HEK293 (cell line): ENCODE measurements at regions not wholly inside any gene's neighbourhood (a gene's known extent, or its start where the extent isn't known, plus 50 kb on each side); places are given as distances from the start of the nearest gene placed in this dataset.

Experiments used
- CTCF ChIP-seq: fragments of 450-650 bp; formaldehyde crosslinking; IDR thresholded peaks from 2 replicates; pipeline ENCODE4 v1.5.1; 2016; ENCODE audit warnings: missing biosample characterization, missing genetic modification characterization
- HOXC10 ChIP-seq: sonication (generic); formaldehyde crosslinking; IDR thresholded peaks from 2 replicates; pipeline ENCODE4 v1.8.1; 2023; ENCODE audit warnings: mild to moderate bottlenecking, missing genetic modification reagents
- MYNN ChIP-seq: fragments of 450-650 bp; formaldehyde crosslinking; IDR thresholded peaks from 2 replicates; pipeline ENCODE4 v1.5.1; 2016; ENCODE audit warnings: missing biosample characterization, missing genetic modification characterization, borderline replicate concordance
- WT1 ChIP-seq: fragments of 450-650 bp; formaldehyde crosslinking; IDR thresholded peaks from 2 replicates; pipeline ENCODE4 v1.5.1; 2016; ENCODE audit warnings: missing biosample characterization, missing genetic modification characterization
- YY1 ChIP-seq: fragments of 450-650 bp; formaldehyde crosslinking; IDR thresholded peaks from 2 replicates; pipeline ENCODE4 v1.5.1; 2018; ENCODE audit warnings: missing biosample characterization, missing genetic modification characterization
- ZIC2 ChIP-seq: fragments of 450-650 bp; formaldehyde crosslinking; IDR thresholded peaks from 2 replicates; pipeline ENCODE4 v1.5.1; 2016; ENCODE audit warnings: missing biosample characterization, missing genetic modification characterization
- ZNF155 ChIP-seq: fragments of 450-650 bp; formaldehyde crosslinking; IDR thresholded peaks from 2 replicates; pipeline ENCODE4 v1.5.1; 2016; ENCODE audit warnings: missing biosample characterization, missing genetic modification characterization
- ZNF292 ChIP-seq: fragments of 450-650 bp; formaldehyde crosslinking; IDR thresholded peaks from 2 replicates; pipeline ENCODE4 v1.5.1; 2016; ENCODE audit warnings: low read depth, missing biosample characterization, missing genetic modification characterization, borderline replicate concordance
- ZNF510 ChIP-seq: fragments of 450-650 bp; formaldehyde crosslinking; IDR thresholded peaks from 2 replicates; pipeline ENCODE4 v1.5.1; 2018; ENCODE audit warnings: mild to moderate bottlenecking, missing genetic modification characterization, missing biosample characterization; ENCODE audit not compliant: insufficient replicate concordance
- ZNF776 ChIP-seq: fragments of 450-650 bp; formaldehyde crosslinking; IDR thresholded peaks from 2 replicates; pipeline ENCODE4 v1.5.0; 2017; ENCODE audit warnings: missing biosample characterization, missing genetic modification characterization, borderline replicate concordance
- ZNF785 ChIP-seq: fragments of 450-650 bp; formaldehyde crosslinking; IDR thresholded peaks from 2 replicates; pipeline ENCODE4 v1.5.1; 2016; ENCODE audit warnings: missing biosample characterization, missing genetic modification characterization
- ZXDB ChIP-seq: fragments of 450-650 bp; formaldehyde crosslinking; IDR thresholded peaks from 2 replicates; pipeline ENCODE4 v1.5.1; 2016; ENCODE audit warnings: missing biosample characterization, missing genetic modification characterization
- TF ChIP-seq, protein P1 (sequence below): fragments of 450-650 bp; formaldehyde crosslinking; IDR thresholded peaks from 2 replicates; pipeline ENCODE4 v1.5.1; 2016; ENCODE audit warnings: missing biosample characterization, missing genetic modification characterization

- no peak for TF ChIP-seq HOXC10 (CRISPR knock-in tag)
- TF ChIP-seq CTCF (tag by site-specific recombination) = no peak
- no peak for TF ChIP-seq ZNF292 (tag by site-specific recombination)
- TF ChIP-seq, protein P1, sequence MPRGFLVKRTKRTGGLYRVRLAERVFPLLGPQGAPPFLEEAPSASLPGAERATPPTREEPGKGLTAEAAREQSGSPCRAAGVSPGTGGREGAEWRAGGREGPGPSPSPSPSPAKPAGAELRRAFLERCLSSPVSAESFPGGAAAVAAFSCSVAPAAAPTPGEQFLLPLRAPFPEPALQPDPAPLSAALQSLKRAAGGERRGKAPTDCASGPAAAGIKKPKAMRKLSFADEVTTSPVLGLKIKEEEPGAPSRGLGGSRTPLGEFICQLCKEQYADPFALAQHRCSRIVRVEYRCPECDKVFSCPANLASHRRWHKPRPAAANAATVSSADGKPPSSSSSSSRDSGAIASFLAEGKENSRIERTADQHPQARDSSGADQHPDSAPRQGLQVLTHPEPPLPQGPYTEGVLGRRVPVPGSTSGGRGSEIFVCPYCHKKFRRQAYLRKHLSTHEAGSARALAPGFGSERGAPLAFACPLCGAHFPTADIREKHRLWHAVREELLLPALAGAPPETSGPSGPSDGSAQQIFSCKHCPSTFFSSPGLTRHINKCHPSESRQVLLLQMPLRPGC (tag by site-specific recombination) = no peak
- TF ChIP-seq YY1 = no peak
- TF ChIP-seq WT1 (tag by site-specific recombination) = no peak
- TF ChIP-seq ZNF785 (tag by site-specific recombination) = no peak
- TF ChIP-seq ZNF510 (tag by site-specific recombination) = no peak
- TF ChIP-seq MYNN (tag by site-specific recombination) = no peak
- no peak for TF ChIP-seq ZNF776 (tag by site-specific recombination)
- no peak for TF ChIP-seq ZIC2 (tag by site-specific recombination)
- no peak for TF ChIP-seq ZNF155 (tag by site-specific recombination)
- TF ChIP-seq ZXDB (tag by site-specific recombination) = no peak
Measured at GRCh38 chr7:136324073-136324704, 347.0 kb upstream of the MTPN start.
